KMS-11 (cell line): ENCODE measurements at regions not wholly inside any gene's neighbourhood (a gene's known extent, or its start where the extent isn't known, plus 50 kb on each side); places are given as distances from the start of the nearest gene placed in this dataset.

Experiments
- H2AFZ ChIP-seq: fragments of 200-600 bp; sonication (generic); 2 replicates; pipeline ENCODE4 v1.6.1; 2016; ENCODE audit warnings: antibody characterized with exemption, mixed run types, low read depth
- H3K27ac ChIP-seq: fragments of 200-600 bp; sonication (generic); 2 replicates; pipeline ENCODE4 v1.6.1; 2016; ENCODE audit warnings: mild to moderate bottlenecking, mixed run types
- H3K27me3 ChIP-seq: fragments of 200-600 bp; sonication (generic); 2 replicates; pipeline ENCODE4 v1.6.1; 2017; ENCODE audit warnings: mild to moderate bottlenecking, low read depth, mixed run types, moderate library complexity; ENCODE audit not compliant: insufficient read depth
- H3K36me3 ChIP-seq: fragments of 200-600 bp; sonication (generic); 2 replicates; pipeline ENCODE4 v1.6.1; 2017; ENCODE audit warnings: mild to moderate bottlenecking, mixed run types; ENCODE audit not compliant: insufficient read depth
- H3K4me1 ChIP-seq: fragments of 200-600 bp; sonication (generic); 2 replicates; pipeline ENCODE4 v1.6.1; 2016; ENCODE audit warnings: mild to moderate bottlenecking, low read depth, mixed run types; ENCODE audit not compliant: poor library complexity, severe bottlenecking
- H3K4me2 ChIP-seq: fragments of 200-600 bp; sonication (generic); 2 replicates; pipeline ENCODE4 v1.7.0; 2016; ENCODE audit warnings: mild to moderate bottlenecking, mixed run types
- H3K4me3 ChIP-seq: fragments of 200-600 bp; sonication (generic); IDR thresholded peaks from 2 replicates; pipeline ENCODE4 v1.6.1; 2017; ENCODE audit warnings: low read depth, low read length, mixed read lengths; ENCODE audit not compliant: insufficient read depth
- H3K79me2 ChIP-seq: fragments of 200-600 bp; sonication (generic); 2 replicates; pipeline ENCODE4 v1.6.1; 2016; ENCODE audit warnings: low read depth, mixed run types; ENCODE audit not compliant: insufficient read depth
- H3K9ac ChIP-seq: fragments of 200-600 bp; sonication (generic); 2 replicates; pipeline ENCODE4 v1.6.1; 2016; ENCODE audit warnings: mild to moderate bottlenecking, mixed run types
- H4K20me1 ChIP-seq: fragments of 200-600 bp; sonication (generic); 2 replicates; pipeline ENCODE4 v1.6.1; 2016; ENCODE audit warnings: mild to moderate bottlenecking, mixed run types; ENCODE audit not compliant: insufficient read depth
- CTCF ChIP-seq: fragments of 200-600 bp; sonication (generic); conservative IDR thresholded peaks from 2 replicates; pipeline ENCODE4 v1.6.1; 2017; ENCODE audit warnings: low read depth, mild to moderate bottlenecking, antibody characterized with exemption, low read length, moderate library complexity, mixed read lengths

GRCh38 chr14:26966908-26967307, 369.1 kb upstream of the NOVA1 start:
- Histone ChIP-seq H3K4me3 (no peak overlapping the region), H3K36me3 (no peaks in the 10 kb centered on the region), H3K27ac (no peak overlapping the region), H2AFZ (no peak overlapping the region), H3K9ac (no peak overlapping the region), H3K79me2 (no peaks in the 10 kb centered on the region), H4K20me1 (no peaks in the 10 kb centered on the region), H3K4me1 (no peaks in the 10 kb centered on the region), H3K27me3 (no peaks in the 10 kb centered on the region), H3K4me2 (no peak overlapping the region)
- no peak for TF ChIP-seq CTCF

GRCh38 chr14:26974965-26975364, 377.1 kb upstream of the NOVA1 start:
- H3K4me1 ChIP-seq: no peaks in the 10 kb centered on the region
- H3K27ac ChIP-seq: no peak overlapping the region
- no peaks in the 10 kb centered on the region for H3K27me3 ChIP-seq
- no peak overlapping the region for H2AFZ ChIP-seq
- H3K4me3 ChIP-seq: no peak overlapping the region
- no peaks in the 10 kb centered on the region for H3K36me3 ChIP-seq
- H4K20me1 ChIP-seq: no peaks in the 10 kb centered on the region
- no peaks in the 10 kb centered on the region for H3K79me2 ChIP-seq
- H3K4me2 ChIP-seq: no peak overlapping the region
- no peak for TF ChIP-seq CTCF
- no peak overlapping the region for H3K9ac ChIP-seq

GRCh38 chr14:26982071-26982470, 384.2 kb upstream of the NOVA1 start:
- no peak overlapping the region for H3K4me3 ChIP-seq
- H3K79me2 ChIP-seq: no peaks in the 10 kb centered on the region
- H2AFZ ChIP-seq: no peak overlapping the region
- H3K4me2 ChIP-seq: no peak overlapping the region
- TF ChIP-seq CTCF: no peak
- no peaks in the 10 kb centered on the region for H3K36me3 ChIP-seq
- no peaks in the 10 kb centered on the region for H3K4me1 ChIP-seq
- no peaks in the 10 kb centered on the region for H3K27me3 ChIP-seq
- no peak overlapping the region for H3K27ac ChIP-seq
- H3K9ac ChIP-seq: no peak overlapping the region
- H4K20me1 ChIP-seq: no peaks in the 10 kb centered on the region

GRCh38 chr14:26984311-26985177, 386.7 kb upstream of the NOVA1 start:
- H2AFZ ChIP-seq: no peak overlapping the region
- no peak overlapping the region for H3K4me2 ChIP-seq

More at GRCh38 chr14:26984311-26985177, 386.7 kb upstream of the NOVA1 start:
- Histone ChIP-seq H3K79me2 (no peaks in the 10 kb centered on the region), H3K27me3 (no peaks in the 10 kb centered on the region), H3K36me3 (no peaks in the 10 kb centered on the region), H4K20me1 (no peaks in the 10 kb centered on the region), H3K27ac (no peak overlapping the region), H3K9ac (no peak overlapping the region), H3K4me1 (peaks cover 5% of the 10 kb centered on the region), H3K4me3 (no peak overlapping the region)
- peak; percentile 66 for TF ChIP-seq CTCF
